Transverse colon (tissue), 4 donors: ENCODE measurements at regions not wholly inside any gene's neighbourhood (a gene's known extent, or its start where the extent isn't known, plus 50 kb on each side); places are given as distances from the start of the nearest gene placed in this dataset.

Experiments
- DNase-seq: peaks from one replicate; pipeline ENCODE4 v3.0.0-alpha.2; 2019
- H3K27ac ChIP-seq, 4 donors: fragments of 200-600 bp; sonication (generic); 2 replicates each; pipeline ENCODE4 v1.5.1; 2016 to 2018; ENCODE audit warnings: inconsistent platforms in 4 of 4
- H3K27me3 ChIP-seq: fragments of 200-600 bp; sonication (generic); 2 replicates; pipeline ENCODE4 v1.5.1; 2017; ENCODE audit warnings: inconsistent platforms
- H3K36me3 ChIP-seq, 4 donors: fragments of 200-600 bp; sonication (generic); 2 replicates each; pipeline ENCODE4 v1.5.1; 2017 to 2019; ENCODE audit warnings: inconsistent platforms in 4 of 4
- H3K4me1 ChIP-seq, 4 donors: fragments of 200-600 bp; sonication (generic); 2 replicates each; pipeline ENCODE4 v1.5.1; 2017 to 2020; ENCODE audit warnings: inconsistent platforms in 4 of 4
- H3K4me3 ChIP-seq, 4 donors: fragments of 200-600 bp; sonication (generic); 1 replicate in 1 of 4; 2 replicates in 3 of 4; pipeline versions ENCODE4 v1.5.1 to v1.6.1; 2017 to 2019; ENCODE audit warnings: inconsistent platforms in 4 of 4
- H3K9me3 ChIP-seq, 2 donors: fragments of 200-600 bp; sonication (generic); 2 replicates each; pipeline ENCODE4 v1.5.1; 2017 to 2019; ENCODE audit warnings: inconsistent platforms in 2 of 2
- CTCF ChIP-seq, 5 experiments: fragments of 200-600 bp in 3 of 5; fragments of 450-650 bp in 2 of 5; sonication (generic) in 3 of 5; IDR thresholded peaks; 1 replicate in 2 of 5; 2 replicates in 3 of 5; pipeline ENCODE4 v1.5.1; 2016 to 2017; ENCODE audit warnings: antibody characterized with exemption in 5 of 5, inconsistent platforms in 3 of 5, mild to moderate bottlenecking in 2 of 5, moderate library complexity in 1 of 5
- EP300 ChIP-seq: sonication (generic); formaldehyde crosslinking; IDR thresholded peaks from one replicate; pipeline ENCODE4 v1.6.1; 2017; ENCODE audit warnings: antibody characterized with exemption, low read depth
- POLR2A ChIP-seq: fragments of 450-650 bp; IDR thresholded peaks from one replicate; pipeline ENCODE4 v1.6.1; 2016; ENCODE audit warnings: antibody characterized with exemption, mild to moderate bottlenecking, moderate library complexity
- POLR2AphosphoS5 ChIP-seq, 3 donors: sonication (generic); formaldehyde crosslinking; IDR thresholded peaks; one replicate each; pipeline ENCODE4 v1.6.1; 2016; ENCODE audit warnings: antibody characterized with exemption in 3 of 3
- WGBS, 2 donors: methylation state at CpG; one replicate each; pipeline ENCODE4 v1.1.5; 2018; ENCODE audit warnings: low coverage in 1 of 2; 5-methylcytosine and 5-hydroxymethylcytosine counted together
- in situ Hi-C, 4 donors: fragments of 200-750 bp; cut with MboI; loops; one replicate each; pipeline versions ENCODE4 v1.15.0 to v1.15.1; 2017; ENCODE audit warnings: low sequenced_read_pairs in 3 of 4, low pct_ligation_motif_present in 1 of 4, low pct_unique_long_range_greater_than_20kb in 1 of 4
- intact Hi-C: fragments of 100-400 bp; cut with DNase I; formaldehyde crosslinking; loops from one replicate; pipeline ENCODE4 v1.15.1; 2023; ENCODE audit warnings: low total_unique reads

DNA sequence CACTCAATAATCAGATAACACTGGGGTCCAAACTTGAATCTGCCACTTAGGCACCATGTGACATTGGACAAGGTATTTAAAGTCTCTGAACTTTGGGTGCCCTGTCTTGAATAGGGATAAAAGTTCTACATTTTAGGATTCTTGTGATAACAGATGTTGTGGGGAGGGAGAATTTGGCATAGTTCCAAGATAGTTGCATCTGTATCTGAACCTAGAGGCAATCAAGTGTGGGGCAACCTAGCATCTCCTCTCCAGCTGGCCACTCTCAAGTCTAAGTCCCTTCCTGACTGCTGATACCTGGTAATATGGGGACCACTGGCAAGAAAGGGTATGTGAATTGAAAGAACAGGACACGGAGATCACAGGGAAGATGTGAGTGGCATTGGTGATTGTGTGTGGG lies 256.1 kb downstream of the FOXO1 start:
- peak overlapping the region in 2 of 4 donors; percentile 25 to 52 for H3K27ac ChIP-seq
- no peaks in the 10 kb centered on the region for H3K36me3 ChIP-seq
- 100% methylated on average over 1 of the region's 1 CpG for WGBS, 2 donors
- TF ChIP-seq EP300 (no peak), POLR2AphosphoS5 (IDR thresholded peaks at IDR 0.05) (no peak), POLR2A (no peak)
- H3K4me1 ChIP-seq: peaks cover 0 to 6% (median 0%) of the 10 kb centered on the region in 4 donors
- no peaks in the 10 kb centered on the region for H3K27me3 ChIP-seq
- DNase-seq: no peak
- in situ Hi-C loops: loop anchor here in 1 of 4 donors (25.0 kb wide), 1 partner anchor 252 kb away; the partner anchor contains the start of gene FOXO1
- intact Hi-C loops: no loop called here
- no peak overlapping the region for H3K4me3 ChIP-seq
- H3K9me3 ChIP-seq: no peaks in the 10 kb centered on the region

GRCh38 chr13:40420160-40420740 lies 246.2 kb downstream of the FOXO1 start:
- WGBS, 2 donors: 70 to 78% methylated on average over 4 to 6 of the region's 6 CpGs

DNA sequence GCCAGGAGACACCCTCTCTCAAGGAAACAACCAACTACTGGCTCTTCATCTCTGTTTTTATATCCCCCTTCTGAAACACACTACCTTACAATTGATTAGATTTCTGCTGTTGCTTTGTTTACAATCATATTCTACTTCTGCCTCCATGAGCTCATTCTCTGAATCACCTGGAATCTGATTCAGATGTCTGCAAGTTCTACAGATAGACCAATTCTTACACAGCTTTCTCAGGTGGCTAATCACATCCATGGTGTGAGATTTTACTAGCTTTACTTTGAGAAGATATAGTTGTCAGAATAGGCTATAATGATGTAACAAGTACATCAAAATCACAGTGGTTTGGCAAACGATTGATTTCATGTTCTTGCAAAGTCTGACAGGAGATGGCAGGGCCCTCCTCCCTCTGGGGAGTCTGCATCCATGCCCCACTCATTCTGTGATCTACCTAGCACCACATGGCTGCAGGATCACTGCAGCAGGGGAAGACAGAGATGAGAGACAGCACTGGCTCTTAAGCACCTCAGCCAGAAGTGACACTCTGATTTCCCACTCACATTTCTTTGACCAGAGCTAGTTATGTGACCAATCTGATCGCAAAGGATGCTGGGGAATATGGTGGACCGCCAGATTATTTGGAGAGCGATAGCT lies 243.7 kb downstream of the FOXO1 start:
- no peaks in the 10 kb centered on the region for H3K27me3 ChIP-seq
- H3K4me1 ChIP-seq: no peaks in the 10 kb centered on the region
- in situ Hi-C loops: loop anchor here in 1 of 4 donors (25.0 kb wide), 1 partner anchor 240 kb away; the partner anchor contains the start of gene FOXO1
- no peaks in the 10 kb centered on the region for H3K9me3 ChIP-seq
- DNase-seq: no peak
- H3K36me3 ChIP-seq: no peaks in the 10 kb centered on the region
- H3K4me3 ChIP-seq: no peak overlapping the region
- TF ChIP-seq POLR2A (no peak), CTCF (IDR thresholded peaks at IDR 0.05) (no peak), EP300 (no peak), POLR2AphosphoS5 (IDR thresholded peaks at IDR 0.05) (no peak)
- 90 to 100% methylated on average over 3 to 4 of the region's 4 CpGs for WGBS, 2 donors
- intact Hi-C loops: no loop called here
- no peak overlapping the region for H3K27ac ChIP-seq

More at GRCh38 chr13:40420160-40420740, 246.2 kb downstream of the FOXO1 start:
- in situ Hi-C loops: loop anchor here in 1 of 4 donors (25.0 kb wide), 1 partner anchor 242 kb away; the partner anchor contains the start of gene FOXO1
- Histone ChIP-seq H3K27ac (no peak overlapping the region), H3K4me3 (no peak overlapping the region), H3K4me1 (no peaks in the 10 kb centered on the region), H3K27me3 (no peaks in the 10 kb centered on the region), H3K36me3 (no peaks in the 10 kb centered on the region), H3K9me3 (no peaks in the 10 kb centered on the region)
- no peak for DNase-seq
- TF ChIP-seq POLR2AphosphoS5 (IDR thresholded peaks at IDR 0.05) (no peak), POLR2A (no peak), EP300 (no peak), CTCF (IDR thresholded peaks at IDR 0.05) (no peak)
- intact Hi-C loops: no loop called here

DNA sequence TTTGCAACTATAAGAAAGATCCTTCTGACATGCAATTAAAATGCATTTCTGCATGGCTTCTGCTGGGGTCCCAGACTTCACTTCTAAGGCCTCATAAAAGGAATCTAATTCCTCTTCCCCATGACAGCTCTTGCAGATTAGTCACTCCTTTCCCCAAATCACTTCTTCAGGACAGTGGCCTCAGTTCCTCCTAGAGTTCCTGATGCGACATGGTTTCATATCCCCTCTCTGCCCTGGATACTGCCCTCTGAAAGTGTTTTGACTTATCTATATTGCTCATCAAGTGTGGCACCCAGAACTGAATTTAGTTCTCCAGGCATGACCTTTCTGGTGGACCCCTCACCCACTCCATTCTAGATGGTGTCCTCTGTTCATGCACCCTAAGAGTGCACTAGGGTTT lies 238.1 kb downstream of the FOXO1 start:
- no peak for DNase-seq
- H3K36me3 ChIP-seq: no peaks in the 10 kb centered on the region
- in situ Hi-C loops (no loop called here), intact Hi-C loops (no loop called here)
- TF ChIP-seq EP300 (no peak), CTCF (IDR thresholded peaks at IDR 0.05) (no peak), POLR2A (no peak), POLR2AphosphoS5 (IDR thresholded peaks at IDR 0.05) (no peak)
- H3K27me3 ChIP-seq: no peaks in the 10 kb centered on the region
- 89% methylated on average over 1 of the region's 1 CpG for WGBS, 2 donors
- H3K4me3 ChIP-seq: no peak overlapping the region
- H3K4me1 ChIP-seq: peaks cover 0 to 5% (median 0%) of the 10 kb centered on the region in 4 donors
- no peak overlapping the region for H3K27ac ChIP-seq
- H3K9me3 ChIP-seq: no peaks in the 10 kb centered on the region
